ENCODE measurements at regions not wholly inside any gene's neighbourhood (a gene's known extent, or its start where the extent isn't known, plus 50 kb on each side); places are given as distances from the start of the nearest gene placed in this dataset.

DNA sequence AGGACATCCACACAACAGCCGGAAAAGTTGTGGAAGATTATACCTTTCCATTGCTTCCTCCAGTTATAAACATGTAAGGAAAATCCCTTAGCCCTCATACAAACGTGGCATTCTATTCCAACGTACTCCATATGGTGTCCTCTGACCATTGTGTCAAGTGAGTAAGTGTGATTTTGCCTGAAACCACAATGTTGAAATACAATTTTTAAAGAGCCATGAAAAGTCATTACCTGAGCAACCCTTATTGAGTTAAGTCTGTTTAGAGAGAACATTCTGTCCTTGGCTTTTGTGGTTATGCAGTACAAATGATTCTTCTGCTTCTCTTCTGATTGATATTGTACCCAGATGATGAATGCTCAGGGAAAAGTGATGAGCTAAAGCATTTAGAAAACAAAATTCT, 530.1 kb downstream of the HAO1 start:
- TF ChIP-seq EGR1 (IDR thresholded peaks at IDR 0.05) (no peak), EP300 (IDR thresholded peaks at IDR 0.05; ENCODE audit: borderline replicate concordance) (no peak), CEBPB (IDR thresholded peaks at IDR 0.05) (no peak), YY1 (IDR thresholded peaks at IDR 0.05; ENCODE audit: low read depth) (no peak), NFIC (IDR thresholded peaks at IDR 0.05) (no peak), CREB1 (IDR thresholded peaks at IDR 0.05; ENCODE audit: low read depth) (no peak), ZBTB7A (IDR thresholded peaks at IDR 0.05; ENCODE audit: low read depth) (no peak), FOXM1 (IDR thresholded peaks at IDR 0.05; ENCODE audit: borderline replicate concordance, low read depth) (no peak), TAF1 (IDR thresholded peaks at IDR 0.05; ENCODE audit: low read depth) (no peak), TCF12 (IDR thresholded peaks at IDR 0.05; ENCODE audit: low read depth) (no peak), RAD21 (IDR thresholded peaks at IDR 0.05; ENCODE audit: low read depth) (no peak), TEAD4 (IDR thresholded peaks at IDR 0.05) (no peak)
- TF ChIP-seq, protein P1, sequence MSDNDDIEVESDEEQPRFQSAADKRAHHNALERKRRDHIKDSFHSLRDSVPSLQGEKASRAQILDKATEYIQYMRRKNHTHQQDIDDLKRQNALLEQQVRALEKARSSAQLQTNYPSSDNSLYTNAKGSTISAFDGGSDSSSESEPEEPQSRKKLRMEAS (IDR thresholded peaks at IDR 0.05), result no peak
- TF ChIP-seq, protein P2, sequence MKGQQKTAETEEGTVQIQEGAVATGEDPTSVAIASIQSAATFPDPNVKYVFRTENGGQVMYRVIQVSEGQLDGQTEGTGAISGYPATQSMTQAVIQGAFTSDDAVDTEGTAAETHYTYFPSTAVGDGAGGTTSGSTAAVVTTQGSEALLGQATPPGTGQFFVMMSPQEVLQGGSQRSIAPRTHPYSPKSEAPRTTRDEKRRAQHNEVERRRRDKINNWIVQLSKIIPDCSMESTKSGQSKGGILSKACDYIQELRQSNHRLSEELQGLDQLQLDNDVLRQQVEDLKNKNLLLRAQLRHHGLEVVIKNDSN (IDR thresholded peaks at IDR 0.05), result no peak
- TF ChIP-seq, protein P3, sequence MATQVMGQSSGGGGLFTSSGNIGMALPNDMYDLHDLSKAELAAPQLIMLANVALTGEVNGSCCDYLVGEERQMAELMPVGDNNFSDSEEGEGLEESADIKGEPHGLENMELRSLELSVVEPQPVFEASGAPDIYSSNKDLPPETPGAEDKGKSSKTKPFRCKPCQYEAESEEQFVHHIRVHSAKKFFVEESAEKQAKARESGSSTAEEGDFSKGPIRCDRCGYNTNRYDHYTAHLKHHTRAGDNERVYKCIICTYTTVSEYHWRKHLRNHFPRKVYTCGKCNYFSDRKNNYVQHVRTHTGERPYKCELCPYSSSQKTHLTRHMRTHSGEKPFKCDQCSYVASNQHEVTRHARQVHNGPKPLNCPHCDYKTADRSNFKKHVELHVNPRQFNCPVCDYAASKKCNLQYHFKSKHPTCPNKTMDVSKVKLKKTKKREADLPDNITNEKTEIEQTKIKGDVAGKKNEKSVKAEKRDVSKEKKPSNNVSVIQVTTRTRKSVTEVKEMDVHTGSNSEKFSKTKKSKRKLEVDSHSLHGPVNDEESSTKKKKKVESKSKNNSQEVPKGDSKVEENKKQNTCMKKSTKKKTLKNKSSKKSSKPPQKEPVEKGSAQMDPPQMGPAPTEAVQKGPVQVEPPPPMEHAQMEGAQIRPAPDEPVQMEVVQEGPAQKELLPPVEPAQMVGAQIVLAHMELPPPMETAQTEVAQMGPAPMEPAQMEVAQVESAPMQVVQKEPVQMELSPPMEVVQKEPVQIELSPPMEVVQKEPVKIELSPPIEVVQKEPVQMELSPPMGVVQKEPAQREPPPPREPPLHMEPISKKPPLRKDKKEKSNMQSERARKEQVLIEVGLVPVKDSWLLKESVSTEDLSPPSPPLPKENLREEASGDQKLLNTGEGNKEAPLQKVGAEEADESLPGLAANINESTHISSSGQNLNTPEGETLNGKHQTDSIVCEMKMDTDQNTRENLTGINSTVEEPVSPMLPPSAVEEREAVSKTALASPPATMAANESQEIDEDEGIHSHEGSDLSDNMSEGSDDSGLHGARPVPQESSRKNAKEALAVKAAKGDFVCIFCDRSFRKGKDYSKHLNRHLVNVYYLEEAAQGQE (IDR thresholded peaks at IDR 0.05; ENCODE audit: low read depth), result no peak

DNA sequence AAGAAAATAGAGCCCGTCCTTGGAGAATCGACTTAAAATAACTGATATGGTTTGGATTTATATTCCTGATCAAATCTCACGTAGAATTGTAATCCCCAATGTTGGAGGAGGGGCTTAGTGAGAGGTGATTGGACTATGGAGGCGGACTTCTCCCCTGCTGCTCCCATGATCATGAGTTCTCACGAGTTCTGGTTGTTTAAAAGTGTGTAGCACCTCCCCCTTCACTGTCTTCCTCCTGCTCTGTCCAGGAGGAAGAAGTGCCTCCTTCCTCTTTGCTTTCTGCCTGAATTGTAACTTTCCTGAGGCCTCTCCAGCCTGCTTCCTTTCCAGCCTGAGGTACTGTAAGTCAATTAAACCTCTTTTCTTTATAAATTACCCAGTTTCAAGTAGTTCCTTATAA, 529.2 kb downstream of the HAO1 start:
- TF ChIP-seq YY1 (IDR thresholded peaks at IDR 0.05; ENCODE audit: low read depth) (no peak), TAF1 (IDR thresholded peaks at IDR 0.05; ENCODE audit: low read depth) (no peak), FOXM1 (IDR thresholded peaks at IDR 0.05; ENCODE audit: borderline replicate concordance, low read depth) (no peak), TCF12 (IDR thresholded peaks at IDR 0.05; ENCODE audit: low read depth) (no peak), TEAD4 (IDR thresholded peaks at IDR 0.05) (no peak), RAD21 (IDR thresholded peaks at IDR 0.05; ENCODE audit: low read depth) (no peak), CREB1 (IDR thresholded peaks at IDR 0.05; ENCODE audit: low read depth) (no peak)
- TF ChIP-seq, protein P2 (IDR thresholded peaks at IDR 0.05), result no peak
- TF ChIP-seq, protein P1 (IDR thresholded peaks at IDR 0.05), result no peak

DNA sequence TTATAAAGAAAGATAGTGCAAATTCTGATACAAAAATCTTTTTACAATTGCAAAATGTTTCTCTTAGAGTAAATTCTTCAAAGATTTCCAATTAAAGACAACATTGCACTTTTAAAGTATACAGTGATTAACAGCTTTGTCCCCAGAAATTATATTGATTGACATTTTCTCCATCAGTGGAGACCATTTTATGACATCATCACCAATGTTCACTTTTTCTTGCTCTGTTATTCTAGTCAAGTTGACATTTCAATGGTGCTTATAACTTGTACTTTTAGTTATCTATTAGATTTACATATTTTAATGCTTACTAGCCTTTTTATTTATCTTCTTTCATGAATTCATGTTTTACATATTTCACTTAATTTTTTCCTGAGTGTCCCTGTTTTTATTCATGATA, 524.8 kb downstream of the HAO1 start:
- TF ChIP-seq NFIC (IDR thresholded peaks at IDR 0.05) (no peak), RAD21 (IDR thresholded peaks at IDR 0.05; ENCODE audit: low read depth) (no peak), ZBTB7A (IDR thresholded peaks at IDR 0.05; ENCODE audit: low read depth) (no peak), EP300 (IDR thresholded peaks at IDR 0.05; ENCODE audit: borderline replicate concordance) (no peak)
- TF ChIP-seq, protein P1 (IDR thresholded peaks at IDR 0.05), result no peak

DNA sequence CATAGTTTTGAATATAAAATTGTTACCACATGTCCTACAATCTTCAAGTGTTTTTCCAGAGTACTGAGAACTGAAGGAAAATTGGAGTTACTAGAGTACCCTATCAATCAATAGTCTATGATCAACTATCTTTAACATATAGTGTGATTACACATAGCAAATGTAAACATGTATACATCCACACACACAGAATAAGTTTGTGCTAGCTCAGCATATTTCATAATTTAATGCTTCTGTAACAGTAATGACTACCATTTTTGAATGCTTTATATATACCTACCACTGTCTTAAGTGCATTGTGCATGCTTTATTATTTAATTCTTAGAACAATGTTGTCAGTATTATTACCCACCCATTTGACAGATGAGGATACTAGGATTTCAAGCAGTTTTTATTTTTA, 523.9 kb downstream of the HAO1 start:
- TF ChIP-seq ZBTB7A (IDR thresholded peaks at IDR 0.05; ENCODE audit: low read depth), result no peak
- no peak for TF ChIP-seq TEAD4 (IDR thresholded peaks at IDR 0.05)
- TF ChIP-seq, protein P3 (IDR thresholded peaks at IDR 0.05; ENCODE audit: low read depth), result no peak
- no peak for TF ChIP-seq CEBPB (IDR thresholded peaks at IDR 0.05)
- no peak for TF ChIP-seq TAF1 (IDR thresholded peaks at IDR 0.05; ENCODE audit: low read depth)
- TF ChIP-seq CREB1 (IDR thresholded peaks at IDR 0.05; ENCODE audit: low read depth), result no peak
- no peak for TF ChIP-seq YY1 (IDR thresholded peaks at IDR 0.05; ENCODE audit: low read depth)
- no peak for TF ChIP-seq TCF12 (IDR thresholded peaks at IDR 0.05; ENCODE audit: low read depth)
- no peak for TF ChIP-seq EP300 (IDR thresholded peaks at IDR 0.05; ENCODE audit: borderline replicate concordance)
- TF ChIP-seq EGR1 (IDR thresholded peaks at IDR 0.05), result no peak
- TF ChIP-seq FOXM1 (IDR thresholded peaks at IDR 0.05; ENCODE audit: borderline replicate concordance, low read depth), result no peak
- no peak for TF ChIP-seq RAD21 (IDR thresholded peaks at IDR 0.05; ENCODE audit: low read depth)
- TF ChIP-seq, protein P1 (IDR thresholded peaks at IDR 0.05), result no peak
- no peak for TF ChIP-seq NFIC (IDR thresholded peaks at IDR 0.05)
- TF ChIP-seq, protein P2 (IDR thresholded peaks at IDR 0.05), result no peak

DNA sequence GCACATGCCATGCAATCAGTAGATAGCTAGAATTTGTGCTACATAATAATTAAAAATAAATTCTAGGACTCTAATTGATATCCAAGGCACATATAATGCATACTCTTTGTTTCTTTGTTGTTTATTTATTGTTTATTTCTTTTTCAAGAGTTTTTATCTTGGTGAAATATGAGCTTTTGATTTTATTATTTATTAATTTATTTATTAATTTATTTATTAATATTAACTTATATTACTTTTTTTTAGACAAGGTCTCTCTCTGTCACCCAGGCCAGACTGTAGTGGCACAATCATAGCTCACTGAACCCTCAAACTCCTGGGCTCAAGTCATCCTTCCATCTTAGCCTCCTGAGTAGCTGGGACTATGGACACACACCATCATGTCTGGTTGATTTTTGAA, 519.9 kb downstream of the HAO1 start:
- TF ChIP-seq CREB1 (IDR thresholded peaks at IDR 0.05; ENCODE audit: low read depth) (no peak), EGR1 (IDR thresholded peaks at IDR 0.05) (no peak)
- TF ChIP-seq, protein P3 (IDR thresholded peaks at IDR 0.05; ENCODE audit: low read depth), result no peak
- TF ChIP-seq, protein P2 (IDR thresholded peaks at IDR 0.05), result no peak
